ENCODE measurements at regions not wholly inside any gene's neighbourhood (a gene's known extent, or its start where the extent isn't known, plus 50 kb on each side); places are given as distances from the start of the nearest gene placed in this dataset.

- H3K36me3 ChIP-seq = no peaks in the 10 kb centered on the region
- TF ChIP-seq CTCF (IDR thresholded peaks at IDR 0.05) (no peak), POLR2AphosphoS5 (IDR thresholded peaks at IDR 0.05) (no peak), POLR2A (IDR thresholded peaks at IDR 0.05) (no peak), EP300 (IDR thresholded peaks at IDR 0.05) (no peak)
- H3K27me3 ChIP-seq = no peaks in the 10 kb centered on the region
- no peaks in the 10 kb centered on the region for H3K9me3 ChIP-seq
- H3K27ac ChIP-seq = no peak overlapping the region
- no peaks in the 10 kb centered on the region for H3K4me1 ChIP-seq
- no peak for ATAC-seq
- no peak overlapping the region for H3K4me3 ChIP-seq
- WGBS, 2 donors (ENCODE audit: low coverage in 1 of 2) = 90 to 100% methylated on average over 2 of the region's 2 CpGs
Measured at GRCh38 chr1:208333676-208334075, 89.5 kb upstream of the PLXNA2 start.

GRCh38 chr1:208335371-208336136, 91.4 kb upstream of the PLXNA2 start:
- 86 to 100% methylated on average over 2 to 6 of the region's 9 CpGs for WGBS, 2 donors (ENCODE audit: low coverage in 1 of 2)
- Histone ChIP-seq H3K4me1 (no peaks in the 10 kb centered on the region), H3K9me3 (no peaks in the 10 kb centered on the region), H3K27ac (no peak overlapping the region), H3K4me3 (no peak overlapping the region), H3K36me3 (no peaks in the 10 kb centered on the region), H3K27me3 (no peaks in the 10 kb centered on the region)
- no peak for ATAC-seq
- TF ChIP-seq CTCF (IDR thresholded peaks at IDR 0.05) (no peak), POLR2A (IDR thresholded peaks at IDR 0.05) (no peak), POLR2AphosphoS5 (IDR thresholded peaks at IDR 0.05) (no peak), EP300 (IDR thresholded peaks at IDR 0.05) (no peak)

GRCh38 chr1:208336137-208336518, 91.9 kb upstream of the PLXNA2 start:
- H3K9me3 ChIP-seq = no peaks in the 10 kb centered on the region

GRCh38 chr1:208339911-208340310, 95.7 kb upstream of the PLXNA2 start:
- no peaks in the 10 kb centered on the region for H3K27me3 ChIP-seq
- WGBS, 2 donors (ENCODE audit: low coverage in 1 of 2) = 66 to 100% methylated on average over 1 to 2 of the region's 2 CpGs

More at GRCh38 chr1:208336137-208336518, 91.9 kb upstream of the PLXNA2 start:
- 90 to 92% methylated on average over 2 to 6 of the region's 6 CpGs for WGBS, 2 donors (ENCODE audit: low coverage in 1 of 2)
- no peak for TF ChIP-seq POLR2A (IDR thresholded peaks at IDR 0.05)
- no peak for TF ChIP-seq EP300 (IDR thresholded peaks at IDR 0.05)
- TF ChIP-seq CTCF (IDR thresholded peaks at IDR 0.05) = no peak
- TF ChIP-seq POLR2AphosphoS5 (IDR thresholded peaks at IDR 0.05) = no peak
- no peaks in the 10 kb centered on the region for H3K4me1 ChIP-seq
- no peak for ATAC-seq
- no peak overlapping the region for H3K27ac ChIP-seq
- H3K4me3 ChIP-seq = no peak overlapping the region
- H3K36me3 ChIP-seq = no peaks in the 10 kb centered on the region
- no peaks in the 10 kb centered on the region for H3K27me3 ChIP-seq

More at GRCh38 chr1:208339911-208340310, 95.7 kb upstream of the PLXNA2 start:
- Histone ChIP-seq H3K36me3 (no peaks in the 10 kb centered on the region), H3K4me1 (no peaks in the 10 kb centered on the region), H3K27ac (no peak overlapping the region), H3K9me3 (no peaks in the 10 kb centered on the region), H3K4me3 (no peak overlapping the region)
- ATAC-seq = no peak
- TF ChIP-seq POLR2AphosphoS5 (IDR thresholded peaks at IDR 0.05) (no peak), EP300 (IDR thresholded peaks at IDR 0.05) (no peak), CTCF (IDR thresholded peaks at IDR 0.05) (no peak), POLR2A (IDR thresholded peaks at IDR 0.05) (no peak)
